Activated CD4-positive, alpha-beta T cell treated with anti-CD3 and anti-CD28 coated beads, Interleukin-2, amount 10 ng/mL, durations not matched to agents 7 days and 5 days (primary cell): ENCODE measurements at regions not wholly inside any gene's neighbourhood (a gene's known extent, or its start where the extent isn't known, plus 50 kb on each side); places are given as distances from the start of the nearest gene placed in this dataset.

Experiments
- CTCF ChIA-PET: fragments of 350-600 bp; sonication (Branson Sonifier 250); formaldehyde crosslinking; loops from one replicate; lab custom pipeline; 2021; ENCODE audit warnings: antibody characterized with exemption; lab: Charles Lee
- POLR2A ChIA-PET: fragments of 350-600 bp; sonication (Branson Sonifier 250); formaldehyde crosslinking; loops from one replicate; lab custom pipeline; 2021; ENCODE audit warnings: antibody characterized with exemption; lab: Charles Lee
- DNase-seq: peaks from one replicate; pipeline ENCODE4 v3.0.0-alpha.2; 2020
- H3K27ac Mint-ChIP-seq: one replicate; pipeline ENCODE4 v1.8.0; 2021; ENCODE audit warnings: mild to moderate bottlenecking, moderate library complexity, mixed read lengths
- H3K27me3 Mint-ChIP-seq: one replicate; pipeline ENCODE4 v1.8.0; 2021; ENCODE audit warnings: mixed read lengths
- H3K36me3 Mint-ChIP-seq: one replicate; pipeline ENCODE4 v1.8.0; 2021; ENCODE audit warnings: low read depth, mixed read lengths
- H3K4me1 Mint-ChIP-seq: one replicate; pipeline ENCODE4 v1.8.0; 2021; ENCODE audit warnings: mixed read lengths
- H3K4me3 Mint-ChIP-seq: one replicate; pipeline ENCODE4 v1.8.0; 2021; ENCODE audit warnings: mild to moderate bottlenecking, moderate library complexity, mixed read lengths
- H3K9me3 Mint-ChIP-seq: one replicate; pipeline ENCODE4 v1.8.0; 2021; ENCODE audit warnings: mixed read lengths

- no peak overlapping the region for H3K4me3 Mint-ChIP-seq
- H3K27ac Mint-ChIP-seq: no peak overlapping the region
- no peaks in the 10 kb centered on the region for H3K4me1 Mint-ChIP-seq
- ChIA-PET CTCF (no interaction called here), POLR2A (no interaction called here)
- no peaks in the 10 kb centered on the region for H3K36me3 Mint-ChIP-seq
- no peak for DNase-seq
- H3K9me3 Mint-ChIP-seq: no peaks in the 10 kb centered on the region
- peaks cover 13% of the 10 kb centered on the region for H3K27me3 Mint-ChIP-seq
Measured at GRCh38 chr2:71824436-71824835, 323.2 kb downstream of the CYP26B1 start.

GRCh38 chr2:71823526-71823925 lies 324.1 kb downstream of the CYP26B1 start:
- Mint-ChIP-seq H3K36me3 (no peaks in the 10 kb centered on the region), H3K9me3 (no peaks in the 10 kb centered on the region), H3K4me3 (no peak overlapping the region), H3K4me1 (no peaks in the 10 kb centered on the region), H3K27ac (no peak overlapping the region), H3K27me3 (peaks cover 13% of the 10 kb centered on the region)
- POLR2A ChIA-PET: no interaction called here
- no peak for DNase-seq
- CTCF ChIA-PET: no interaction called here

GRCh38 chr2:71822463-71822862 lies 325.2 kb downstream of the CYP26B1 start:
- POLR2A ChIA-PET: no interaction called here
- Mint-ChIP-seq H3K27ac (no peak overlapping the region), H3K27me3 (peaks cover 13% of the 10 kb centered on the region), H3K4me1 (no peaks in the 10 kb centered on the region), H3K9me3 (no peaks in the 10 kb centered on the region), H3K4me3 (no peak overlapping the region), H3K36me3 (no peaks in the 10 kb centered on the region)
- DNase-seq: no peak
- CTCF ChIA-PET: no interaction called here

GRCh38 chr2:71821856-71822255 lies 325.8 kb downstream of the CYP26B1 start:
- Mint-ChIP-seq H3K36me3 (no peaks in the 10 kb centered on the region), H3K27ac (no peak overlapping the region)
- CTCF ChIA-PET: no interaction called here

GRCh38 chr2:71816815-71817214 lies 330.8 kb downstream of the CYP26B1 start:
- DNase-seq: no peak
- POLR2A ChIA-PET: no interaction called here
- Mint-ChIP-seq H3K27me3 (peaks cover 2% of the 10 kb centered on the region), H3K27ac (no peak overlapping the region), H3K9me3 (no peaks in the 10 kb centered on the region), H3K36me3 (no peaks in the 10 kb centered on the region), H3K4me1 (no peaks in the 10 kb centered on the region), H3K4me3 (no peak overlapping the region)
- CTCF ChIA-PET: no interaction called here

More at GRCh38 chr2:71821856-71822255, 325.8 kb downstream of the CYP26B1 start:
- no peaks in the 10 kb centered on the region for H3K9me3 Mint-ChIP-seq
- H3K4me3 Mint-ChIP-seq: no peak overlapping the region
- POLR2A ChIA-PET: no interaction called here
- H3K27me3 Mint-ChIP-seq: peaks cover 13% of the 10 kb centered on the region
- no peak for DNase-seq
- H3K4me1 Mint-ChIP-seq: no peaks in the 10 kb centered on the region

GRCh38 chr2:71815701-71816474 lies 331.8 kb downstream of the CYP26B1 start:
- CTCF ChIA-PET: no interaction called here
- no peak for DNase-seq
- H3K4me1 Mint-ChIP-seq: no peaks in the 10 kb centered on the region
- H3K36me3 Mint-ChIP-seq: no peaks in the 10 kb centered on the region
- H3K9me3 Mint-ChIP-seq: no peaks in the 10 kb centered on the region
- no peak overlapping the region for H3K27ac Mint-ChIP-seq
- POLR2A ChIA-PET: no interaction called here
- H3K4me3 Mint-ChIP-seq: no peak overlapping the region
- H3K27me3 Mint-ChIP-seq: no peaks in the 10 kb centered on the region

GRCh38 chr2:71814885-71815284 lies 332.8 kb downstream of the CYP26B1 start:
- POLR2A ChIA-PET: no interaction called here
- Mint-ChIP-seq H3K4me3 (no peak overlapping the region), H3K27ac (no peak overlapping the region), H3K27me3 (no peaks in the 10 kb centered on the region), H3K4me1 (no peaks in the 10 kb centered on the region), H3K9me3 (no peaks in the 10 kb centered on the region), H3K36me3 (no peaks in the 10 kb centered on the region)
- CTCF ChIA-PET: no interaction called here
- no peak for DNase-seq

- no peaks in the 10 kb centered on the region for H3K27me3 Mint-ChIP-seq
- ChIA-PET POLR2A (no interaction called here), CTCF (no interaction called here)
- no peaks in the 10 kb centered on the region for H3K4me1 Mint-ChIP-seq
- DNase-seq: no peak
- H3K9me3 Mint-ChIP-seq: no peaks in the 10 kb centered on the region
- H3K36me3 Mint-ChIP-seq: no peaks in the 10 kb centered on the region
- H3K4me3 Mint-ChIP-seq: no peak overlapping the region
- no peak overlapping the region for H3K27ac Mint-ChIP-seq
Measured at GRCh38 chr2:71813807-71814470, 333.7 kb downstream of the CYP26B1 start.

GRCh38 chr2:71813315-71813714 lies 334.3 kb downstream of the CYP26B1 start:
- Mint-ChIP-seq H3K9me3 (no peaks in the 10 kb centered on the region), H3K4me3 (no peak overlapping the region), H3K4me1 (no peaks in the 10 kb centered on the region), H3K27me3 (no peaks in the 10 kb centered on the region), H3K36me3 (no peaks in the 10 kb centered on the region), H3K27ac (no peak overlapping the region)
- POLR2A ChIA-PET: no interaction called here
- CTCF ChIA-PET: no interaction called here
- no peak for DNase-seq

GRCh38 chr2:71812736-71813135 lies 334.9 kb downstream of the CYP26B1 start:
- no peak for DNase-seq
- no peak overlapping the region for H3K4me3 Mint-ChIP-seq
- no peaks in the 10 kb centered on the region for H3K27me3 Mint-ChIP-seq
- POLR2A ChIA-PET: no interaction called here
- CTCF ChIA-PET: interaction anchor here (2.2 kb wide), 1 partner anchor 15 kb away, joined by 8 read pairs; no protein-coding TSS in a partner anchor
- no peaks in the 10 kb centered on the region for H3K36me3 Mint-ChIP-seq
- no peak overlapping the region for H3K27ac Mint-ChIP-seq
- H3K4me1 Mint-ChIP-seq: no peaks in the 10 kb centered on the region
- no peaks in the 10 kb centered on the region for H3K9me3 Mint-ChIP-seq

- H3K36me3 Mint-ChIP-seq: no peaks in the 10 kb centered on the region
- POLR2A ChIA-PET: no interaction called here
- H3K4me1 Mint-ChIP-seq: no peaks in the 10 kb centered on the region
- H3K9me3 Mint-ChIP-seq: no peaks in the 10 kb centered on the region
- H3K27ac Mint-ChIP-seq: no peak overlapping the region
- no peaks in the 10 kb centered on the region for H3K27me3 Mint-ChIP-seq
- H3K4me3 Mint-ChIP-seq: no peak overlapping the region
- DNase-seq: no peak
- CTCF ChIA-PET: interaction anchor here (2.2 kb wide), 1 partner anchor 14 kb away, joined by 8 read pairs; no protein-coding TSS in a partner anchor
Measured at GRCh38 chr2:71811726-71812125, 335.9 kb downstream of the CYP26B1 start.

GRCh38 chr2:71811157-71811556 lies 336.5 kb downstream of the CYP26B1 start:
- no peaks in the 10 kb centered on the region for H3K27me3 Mint-ChIP-seq
- H3K9me3 Mint-ChIP-seq: no peaks in the 10 kb centered on the region
- ChIA-PET POLR2A (no interaction called here), CTCF (interaction anchor here (2.2 kb wide), 1 partner anchor 14 kb away, joined by 8 read pairs; no protein-coding TSS in a partner anchor)
- no peak overlapping the region for H3K4me3 Mint-ChIP-seq
- no peak overlapping the region for H3K27ac Mint-ChIP-seq
- no peaks in the 10 kb centered on the region for H3K36me3 Mint-ChIP-seq
- DNase-seq: no peak
- H3K4me1 Mint-ChIP-seq: no peaks in the 10 kb centered on the region

- H3K4me3 Mint-ChIP-seq: no peak overlapping the region
- no peaks in the 10 kb centered on the region for H3K27me3 Mint-ChIP-seq
- H3K4me1 Mint-ChIP-seq: no peaks in the 10 kb centered on the region
- no peaks in the 10 kb centered on the region for H3K9me3 Mint-ChIP-seq
- no peak for DNase-seq
- CTCF ChIA-PET: no interaction called here
- no peaks in the 10 kb centered on the region for H3K36me3 Mint-ChIP-seq
- POLR2A ChIA-PET: no interaction called here
- no peak overlapping the region for H3K27ac Mint-ChIP-seq
Measured at GRCh38 chr2:71807581-71808451, 339.8 kb downstream of the CYP26B1 start.
